ENCODE measurements at regions not wholly inside any gene's neighbourhood (a gene's known extent, or its start where the extent isn't known, plus 50 kb on each side); places are given as distances from the start of the nearest gene placed in this dataset.

- H2BK5ac ChIP-seq (ENCODE audit: insufficient read length, low read length) = no peak overlapping the region
- no CpG with 5 or more reads among the region's 2 CpGs for WGBS (ENCODE audit: extremely low coverage, insufficient read length, low lambda C conversion rate)
- H3T11ph ChIP-seq (ENCODE audit: low read length) = no peak overlapping the region
- no peak overlapping the region for H2AFZ ChIP-seq (ENCODE audit: low read length)
- no peak overlapping the region for H3K18ac ChIP-seq (ENCODE audit: insufficient read length, low read depth, low read length)
- no peak for TF ChIP-seq CTCF (conservative IDR thresholded peaks at IDR 0.05)
- H3K36me3 Mint-ChIP-seq (ENCODE audit: insufficient read depth in 1 of 3, low read depth in 3 of 3) = peaks cover 6 to 12% (median 6%) of the 10 kb centered on the region in 3 experiments; a peak in 6 of 7 replicates
- H3K4me1 ChIP-seq (ENCODE audit: insufficient read depth, low read length) = no peaks in the 10 kb centered on the region; the same call in 1 of the 2 replicates
- H3K79me1 ChIP-seq (ENCODE audit: insufficient read depth, low read depth, low read length, poor library complexity, severe bottlenecking) = no peaks in the 10 kb centered on the region
- no peak overlapping the region for H3K9ac ChIP-seq (ENCODE audit: extremely low read depth, insufficient read length, low read length)
- H3K14ac ChIP-seq (ENCODE audit: insufficient read depth, low read length) = no peak overlapping the region
- no peaks in the 10 kb centered on the region for H3K27me3 Mint-ChIP-seq (ENCODE audit: low read depth)
- no peaks in the 10 kb centered on the region for H4K20me1 ChIP-seq (ENCODE audit: control insufficient read depth, insufficient read depth, insufficient read length)
- no peak overlapping the region for H3K4ac ChIP-seq (ENCODE audit: low read depth, low read length)
- H3K4me1 Mint-ChIP-seq = peaks cover 13 to 15% of the 10 kb centered on the region in 2 experiments
- no peak overlapping the region for H3K4me3 Mint-ChIP-seq
- H3K56ac ChIP-seq (ENCODE audit: insufficient read length, low read depth, low read length) = no peak overlapping the region
- H3K23ac ChIP-seq (ENCODE audit: insufficient read length, low read depth, low read length) = no peak overlapping the region
- H2BK12ac ChIP-seq (ENCODE audit: insufficient read length, low read depth, low read length) = no peak overlapping the region
- H4K5ac ChIP-seq (ENCODE audit: insufficient read length, low read depth, low read length) = no peak overlapping the region
- no peak overlapping the region for H3K4me2 ChIP-seq (ENCODE audit: insufficient read depth, insufficient read length, low read length)
- no peak overlapping the region for H2AK5ac ChIP-seq (ENCODE audit: insufficient read length, low read length)
- no peaks in the 10 kb centered on the region for H3K23me2 ChIP-seq (ENCODE audit: insufficient read length, low read depth, low read length, poor library complexity, severe bottlenecking)
- H2BK20ac ChIP-seq (ENCODE audit: low read depth, low read length, poor library complexity, severe bottlenecking) = no peak overlapping the region
- no peak for DNase-seq
- H3K27me3 ChIP-seq (ENCODE audit: insufficient read depth, low read length) = no peaks in the 10 kb centered on the region
- no peak overlapping the region for H4K91ac ChIP-seq (ENCODE audit: insufficient read length, low read depth, low read length)
- H2BK15ac ChIP-seq (ENCODE audit: low read depth, low read length) = no peak overlapping the region
- H2BK120ac ChIP-seq (ENCODE audit: low read depth, low read length, poor library complexity, severe bottlenecking) = no peak overlapping the region
- H4K8ac ChIP-seq (replicated peaks; ENCODE audit: insufficient read length, low read depth, low read length) = no peak overlapping the region
- H3K9me3 ChIP-seq (ENCODE audit: control insufficient read depth, low read depth, low read length) = no peaks in the 10 kb centered on the region
- H3K79me2 ChIP-seq (ENCODE audit: insufficient read depth, low read length) = no peaks in the 10 kb centered on the region
- H3K27ac ChIP-seq (ENCODE audit: insufficient read length, low read depth, low read length) = no peak overlapping the region
- peaks cover 9 to 14% of the 10 kb centered on the region in 2 experiments for H3K9me3 Mint-ChIP-seq
- no peak overlapping the region for H3K27ac Mint-ChIP-seq
Observed at GRCh38 chr21:35252831-35253230, 203.7 kb upstream of the RUNX1 start.

Data from H9 (cell line).